ENCODE measurements at regions not wholly inside any gene's neighbourhood (a gene's known extent, or its start where the extent isn't known, plus 50 kb on each side); places are given as distances from the start of the nearest gene placed in this dataset.

DNA sequence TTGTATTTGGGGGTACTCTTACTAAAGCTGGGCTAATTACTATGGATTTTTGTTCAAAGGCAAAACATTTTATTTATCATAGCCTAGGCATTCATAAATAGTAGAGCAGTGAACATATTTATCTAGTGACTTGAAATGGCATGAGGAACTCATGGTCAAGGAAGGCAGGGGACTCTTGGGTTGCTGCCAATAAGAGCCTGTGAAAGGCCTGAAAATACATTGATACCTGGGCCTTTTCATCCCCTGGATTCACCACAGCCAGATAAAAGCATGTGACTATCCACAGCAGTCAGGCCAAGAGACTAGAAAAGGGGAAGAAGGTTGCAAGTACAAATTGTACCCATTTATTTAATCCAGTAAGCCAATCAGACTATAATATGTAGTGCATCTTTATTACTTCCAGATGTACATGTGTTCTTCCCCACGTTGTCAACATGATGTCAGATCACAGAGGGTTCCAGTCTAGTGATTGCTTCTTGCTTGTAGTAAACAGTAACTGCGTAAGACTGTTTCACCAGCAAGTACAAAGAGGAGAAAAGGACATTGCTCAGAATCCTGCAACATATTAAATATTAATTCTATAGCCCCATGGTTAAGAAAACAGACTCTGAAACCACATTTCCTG lies 409.7 kb downstream of the NOVA1 start:
- Histone ChIP-seq H3K36me3 (no peaks in the 10 kb centered on the region), H3K4me3 (no peak overlapping the region), H3K27ac (replicated peaks in 1 of 4) (no peak overlapping the region), H3K27me3 (no peaks in the 10 kb centered on the region), H3K9me3 (no peaks in the 10 kb centered on the region), H3K4me1 (no peaks in the 10 kb centered on the region)
- DNase-seq (ENCODE audit: extremely low spot score) = no peak
- 71% methylated on average over 2 of the region's 2 CpGs for WGBS
- TF ChIP-seq POLR2A (IDR thresholded peaks at IDR 0.05; ENCODE audit: low read depth) = no peak
- no peak for TF ChIP-seq EP300 (IDR thresholded peaks at IDR 0.05)
- TF ChIP-seq, protein P1, sequence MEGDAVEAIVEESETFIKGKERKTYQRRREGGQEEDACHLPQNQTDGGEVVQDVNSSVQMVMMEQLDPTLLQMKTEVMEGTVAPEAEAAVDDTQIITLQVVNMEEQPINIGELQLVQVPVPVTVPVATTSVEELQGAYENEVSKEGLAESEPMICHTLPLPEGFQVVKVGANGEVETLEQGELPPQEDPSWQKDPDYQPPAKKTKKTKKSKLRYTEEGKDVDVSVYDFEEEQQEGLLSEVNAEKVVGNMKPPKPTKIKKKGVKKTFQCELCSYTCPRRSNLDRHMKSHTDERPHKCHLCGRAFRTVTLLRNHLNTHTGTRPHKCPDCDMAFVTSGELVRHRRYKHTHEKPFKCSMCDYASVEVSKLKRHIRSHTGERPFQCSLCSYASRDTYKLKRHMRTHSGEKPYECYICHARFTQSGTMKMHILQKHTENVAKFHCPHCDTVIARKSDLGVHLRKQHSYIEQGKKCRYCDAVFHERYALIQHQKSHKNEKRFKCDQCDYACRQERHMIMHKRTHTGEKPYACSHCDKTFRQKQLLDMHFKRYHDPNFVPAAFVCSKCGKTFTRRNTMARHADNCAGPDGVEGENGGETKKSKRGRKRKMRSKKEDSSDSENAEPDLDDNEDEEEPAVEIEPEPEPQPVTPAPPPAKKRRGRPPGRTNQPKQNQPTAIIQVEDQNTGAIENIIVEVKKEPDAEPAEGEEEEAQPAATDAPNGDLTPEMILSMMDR (IDR thresholded peaks at IDR 0.05) = no peak
- TF ChIP-seq POLR2AphosphoS5 (IDR thresholded peaks at IDR 0.05) = no peak
- intact Hi-C loops (cut with DNase I) = no loop called here

DNA sequence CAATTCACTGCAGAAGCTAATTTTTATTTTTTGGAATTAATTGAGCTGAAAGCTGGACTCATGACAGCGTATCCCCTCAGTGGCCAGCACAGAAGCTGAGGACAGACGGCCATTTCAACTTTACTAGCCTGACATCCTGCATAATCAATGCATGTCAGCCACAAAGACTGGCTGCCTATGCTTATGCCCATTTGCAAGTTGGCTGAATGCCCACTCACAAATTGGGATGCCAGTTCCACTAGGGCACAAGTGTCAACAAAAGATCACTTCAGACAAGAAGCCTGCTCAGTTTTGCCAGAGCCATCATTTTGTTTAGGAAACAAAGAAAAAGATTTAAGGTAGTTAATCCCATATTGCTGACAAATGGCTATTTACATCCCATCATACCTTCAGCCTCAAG lies 417.6 kb downstream of the NOVA1 start:
- no peak for DNase-seq (ENCODE audit: extremely low spot score)
- Histone ChIP-seq H3K4me3 (no peak overlapping the region), H3K4me1 (no peaks in the 10 kb centered on the region), H3K27ac (replicated peaks in 1 of 4) (no peak overlapping the region), H3K27me3 (no peaks in the 10 kb centered on the region), H3K36me3 (no peaks in the 10 kb centered on the region), H3K9me3 (no peaks in the 10 kb centered on the region)
- 76% methylated on average over 2 of the region's 2 CpGs for WGBS
- TF ChIP-seq EP300 (IDR thresholded peaks at IDR 0.05) (no peak), POLR2A (IDR thresholded peaks at IDR 0.05; ENCODE audit: low read depth) (no peak), POLR2AphosphoS5 (IDR thresholded peaks at IDR 0.05) (no peak)
- TF ChIP-seq, protein P1 (IDR thresholded peaks at IDR 0.05) = no peak
- intact Hi-C loops (cut with DNase I) = no loop called here

DNA sequence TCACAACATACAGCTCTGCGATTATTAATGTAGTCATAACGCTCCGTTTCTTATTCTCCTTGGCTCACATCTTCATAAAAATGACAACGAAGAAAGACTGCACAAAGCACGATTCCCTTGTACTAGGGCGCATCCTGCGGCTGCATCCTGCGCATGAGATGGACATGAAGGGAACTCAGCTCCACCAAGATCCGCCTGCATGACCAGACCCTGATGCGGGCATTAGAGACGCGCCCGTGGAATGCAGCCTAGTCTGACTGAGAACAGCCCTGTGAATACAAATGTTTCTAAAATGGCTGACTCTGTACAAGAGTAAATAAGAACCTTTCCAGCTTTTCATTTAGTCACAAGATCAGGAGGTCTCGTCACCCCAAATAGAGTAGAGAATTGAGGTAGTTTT lies 422.2 kb downstream of the NOVA1 start:
- Histone ChIP-seq H3K27me3 (no peaks in the 10 kb centered on the region), H3K4me1 (no peaks in the 10 kb centered on the region), H3K9me3 (no peaks in the 10 kb centered on the region), H3K27ac (replicated peaks in 1 of 4) (no peak overlapping the region), H3K36me3 (no peaks in the 10 kb centered on the region), H3K4me3 (no peak overlapping the region)
- TF ChIP-seq POLR2A (IDR thresholded peaks at IDR 0.05; ENCODE audit: low read depth) (no peak), POLR2AphosphoS5 (IDR thresholded peaks at IDR 0.05) (no peak), EP300 (IDR thresholded peaks at IDR 0.05) (no peak)
- TF ChIP-seq, protein P1 (IDR thresholded peaks at IDR 0.05) = no peak
- intact Hi-C loops (cut with DNase I) = no loop called here
- DNase-seq (ENCODE audit: extremely low spot score) = no peak
- WGBS = 90% methylated on average over 14 of the region's 14 CpGs

DNA sequence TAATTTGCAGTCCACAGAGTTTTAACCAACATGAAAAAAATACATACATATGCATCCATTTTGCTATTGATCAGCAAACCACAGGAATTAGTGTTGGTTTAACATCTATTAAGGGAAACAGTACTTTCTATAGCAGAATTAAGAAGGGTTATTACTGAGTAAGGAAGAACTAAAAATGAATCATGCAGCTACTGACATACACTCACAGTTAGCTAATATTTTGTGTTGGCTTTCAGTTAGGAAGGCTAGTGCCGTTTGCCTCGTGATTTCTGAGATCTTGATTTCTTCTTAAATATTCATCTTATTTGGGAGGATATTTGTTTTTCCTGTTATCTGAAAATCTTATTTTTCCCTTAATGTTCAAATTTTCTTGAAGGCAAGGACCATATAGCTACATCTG lies 423.4 kb downstream of the NOVA1 start:
- H3K9me3 ChIP-seq = no peaks in the 10 kb centered on the region
- intact Hi-C loops (cut with DNase I) = no loop called here
- H3K36me3 ChIP-seq = no peaks in the 10 kb centered on the region
- TF ChIP-seq EP300 (IDR thresholded peaks at IDR 0.05) (no peak), POLR2A (IDR thresholded peaks at IDR 0.05; ENCODE audit: low read depth) (no peak), POLR2AphosphoS5 (IDR thresholded peaks at IDR 0.05) (no peak)
- TF ChIP-seq, protein P1 (IDR thresholded peaks at IDR 0.05) = no peak
- H3K27ac ChIP-seq (replicated peaks in 1 of 4) = no peak overlapping the region
- no peaks in the 10 kb centered on the region for H3K27me3 ChIP-seq
- no peaks in the 10 kb centered on the region for H3K4me1 ChIP-seq
- H3K4me3 ChIP-seq = no peak overlapping the region
- no peak for DNase-seq (ENCODE audit: extremely low spot score)
- 88% methylated on average over 2 of the region's 2 CpGs for WGBS

DNA sequence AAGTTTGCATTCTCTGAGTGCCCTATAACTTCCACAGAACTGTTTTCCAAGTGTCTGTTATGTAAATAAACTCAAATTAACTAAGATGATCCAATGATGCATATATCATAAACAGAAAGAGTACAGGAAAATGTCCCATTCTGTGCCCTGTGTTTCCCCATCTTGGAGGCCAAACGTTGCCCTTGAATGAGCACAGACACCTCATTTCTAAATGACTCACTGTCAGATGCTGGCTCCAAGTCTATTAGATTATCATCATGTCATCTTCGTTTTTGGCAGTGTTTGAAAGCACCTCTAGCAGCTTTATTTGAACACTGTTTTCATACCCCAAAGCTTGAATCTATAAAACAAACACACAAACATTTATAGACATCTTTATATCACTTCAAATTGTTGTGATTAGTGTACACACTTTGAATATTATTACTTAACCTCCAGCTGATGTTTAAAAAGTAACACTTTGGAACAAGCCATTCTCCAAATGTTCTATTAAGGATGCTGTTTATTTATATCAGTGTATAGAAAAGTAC lies 424.2 kb downstream of the NOVA1 start:
- H3K27ac ChIP-seq (replicated peaks in 1 of 4) = no peak overlapping the region
- no peaks in the 10 kb centered on the region for H3K27me3 ChIP-seq
- intact Hi-C loops (cut with DNase I) = no loop called here
- no peaks in the 10 kb centered on the region for H3K9me3 ChIP-seq
- TF ChIP-seq, protein P1 (IDR thresholded peaks at IDR 0.05) = no peak
- TF ChIP-seq POLR2A (IDR thresholded peaks at IDR 0.05; ENCODE audit: low read depth) (no peak), POLR2AphosphoS5 (IDR thresholded peaks at IDR 0.05) (no peak), EP300 (IDR thresholded peaks at IDR 0.05) (no peak)
- DNase-seq (ENCODE audit: extremely low spot score) = no peak
- WGBS = 24% methylated on average over 2 of the region's 2 CpGs
- no peaks in the 10 kb centered on the region for H3K36me3 ChIP-seq
- H3K4me1 ChIP-seq = no peaks in the 10 kb centered on the region
- H3K4me3 ChIP-seq = no peak overlapping the region

All from esophagus muscularis mucosa (tissue), 4 donors.